ENCODE measurements at regions not wholly inside any gene's neighbourhood (a gene's known extent, or its start where the extent isn't known, plus 50 kb on each side); places are given as distances from the start of the nearest gene placed in this dataset.

DNA sequence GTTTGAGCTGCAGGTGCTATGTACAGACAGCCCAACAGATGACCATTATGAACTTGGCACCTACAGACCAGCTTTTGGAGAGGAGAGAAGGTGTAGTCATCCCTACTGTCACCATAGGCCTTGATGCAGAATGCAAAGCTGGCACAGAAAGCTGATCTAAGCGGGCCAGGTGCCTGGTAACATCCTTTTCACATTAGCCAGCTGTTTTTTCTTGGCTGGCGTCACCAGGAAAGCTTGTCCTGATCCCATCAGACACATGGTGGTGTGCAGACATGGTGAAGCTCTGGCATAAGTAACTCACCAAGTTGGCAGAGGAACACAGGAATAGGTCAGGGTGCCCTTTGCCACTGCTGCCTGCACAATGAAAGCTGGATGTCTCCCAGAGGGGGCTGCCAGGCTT lies 97.2 kb upstream of the MB21D2 start:
- TF ChIP-seq, protein P1, sequence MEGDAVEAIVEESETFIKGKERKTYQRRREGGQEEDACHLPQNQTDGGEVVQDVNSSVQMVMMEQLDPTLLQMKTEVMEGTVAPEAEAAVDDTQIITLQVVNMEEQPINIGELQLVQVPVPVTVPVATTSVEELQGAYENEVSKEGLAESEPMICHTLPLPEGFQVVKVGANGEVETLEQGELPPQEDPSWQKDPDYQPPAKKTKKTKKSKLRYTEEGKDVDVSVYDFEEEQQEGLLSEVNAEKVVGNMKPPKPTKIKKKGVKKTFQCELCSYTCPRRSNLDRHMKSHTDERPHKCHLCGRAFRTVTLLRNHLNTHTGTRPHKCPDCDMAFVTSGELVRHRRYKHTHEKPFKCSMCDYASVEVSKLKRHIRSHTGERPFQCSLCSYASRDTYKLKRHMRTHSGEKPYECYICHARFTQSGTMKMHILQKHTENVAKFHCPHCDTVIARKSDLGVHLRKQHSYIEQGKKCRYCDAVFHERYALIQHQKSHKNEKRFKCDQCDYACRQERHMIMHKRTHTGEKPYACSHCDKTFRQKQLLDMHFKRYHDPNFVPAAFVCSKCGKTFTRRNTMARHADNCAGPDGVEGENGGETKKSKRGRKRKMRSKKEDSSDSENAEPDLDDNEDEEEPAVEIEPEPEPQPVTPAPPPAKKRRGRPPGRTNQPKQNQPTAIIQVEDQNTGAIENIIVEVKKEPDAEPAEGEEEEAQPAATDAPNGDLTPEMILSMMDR (IDR thresholded peaks at IDR 0.05; ENCODE audit: low read depth, low read length): no peak
- no peak for TF ChIP-seq POLR2A (IDR thresholded peaks at IDR 0.05; ENCODE audit: extremely low read depth, insufficient read length)
- TF ChIP-seq MYC (IDR thresholded peaks at IDR 0.05; ENCODE audit: low read depth, low read length): no peak
